OCI-LY1 (cell line): ENCODE measurements at regions not wholly inside any gene's neighbourhood (a gene's known extent, or its start where the extent isn't known, plus 50 kb on each side); places are given as distances from the start of the nearest gene placed in this dataset.

ENCODE experiments used
- EZH2 ChIP-seq: fragments of 200-600 bp; sonication (generic), shearing (Covaris generic); IDR thresholded peaks from 2 replicates; pipeline ENCODE4 v1.8.0; 2017; ENCODE audit warnings: borderline replicate concordance, mixed run types, mild to moderate bottlenecking, antibody characterized with exemption, low read length, moderate library complexity, mixed read lengths
- TF ChIP-seq, protein P1 (sequence below): fragments of 200-600 bp; sonication (generic), shearing (Covaris generic); IDR thresholded peaks from 2 replicates; pipeline ENCODE4 v1.5.1; 2017; ENCODE audit warnings: mild to moderate bottlenecking, antibody characterized with exemption, low read length, moderate library complexity, mixed read lengths

- TF ChIP-seq, protein P1, sequence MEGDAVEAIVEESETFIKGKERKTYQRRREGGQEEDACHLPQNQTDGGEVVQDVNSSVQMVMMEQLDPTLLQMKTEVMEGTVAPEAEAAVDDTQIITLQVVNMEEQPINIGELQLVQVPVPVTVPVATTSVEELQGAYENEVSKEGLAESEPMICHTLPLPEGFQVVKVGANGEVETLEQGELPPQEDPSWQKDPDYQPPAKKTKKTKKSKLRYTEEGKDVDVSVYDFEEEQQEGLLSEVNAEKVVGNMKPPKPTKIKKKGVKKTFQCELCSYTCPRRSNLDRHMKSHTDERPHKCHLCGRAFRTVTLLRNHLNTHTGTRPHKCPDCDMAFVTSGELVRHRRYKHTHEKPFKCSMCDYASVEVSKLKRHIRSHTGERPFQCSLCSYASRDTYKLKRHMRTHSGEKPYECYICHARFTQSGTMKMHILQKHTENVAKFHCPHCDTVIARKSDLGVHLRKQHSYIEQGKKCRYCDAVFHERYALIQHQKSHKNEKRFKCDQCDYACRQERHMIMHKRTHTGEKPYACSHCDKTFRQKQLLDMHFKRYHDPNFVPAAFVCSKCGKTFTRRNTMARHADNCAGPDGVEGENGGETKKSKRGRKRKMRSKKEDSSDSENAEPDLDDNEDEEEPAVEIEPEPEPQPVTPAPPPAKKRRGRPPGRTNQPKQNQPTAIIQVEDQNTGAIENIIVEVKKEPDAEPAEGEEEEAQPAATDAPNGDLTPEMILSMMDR = no peak
- TF ChIP-seq EZH2 = no peak
Observed at GRCh38 chrX:96407981-96408380, 276.7 kb upstream of the DIAPH2 start.
